SU-DHL-6 (cell line): ENCODE measurements at regions not wholly inside any gene's neighbourhood (a gene's known extent, or its start where the extent isn't known, plus 50 kb on each side); places are given as distances from the start of the nearest gene placed in this dataset.

ENCODE experiments used
- H2AFZ ChIP-seq: fragments of 200-600 bp; sonication (generic); 2 replicates; pipeline ENCODE4 v1.6.1; 2014; ENCODE audit warnings: low read depth, mild to moderate bottlenecking, moderate library complexity, mixed read lengths, antibody characterized with exemption, low read length; ENCODE audit not compliant: severe bottlenecking
- H3F3A ChIP-seq: fragments of 200-600 bp; shearing (Covaris generic); 2 replicates; pipeline ENCODE4 v1.6.0; 2016; ENCODE audit warnings: antibody characterized with exemption, mild to moderate bottlenecking; ENCODE audit not compliant: insufficient read depth
- H3K27ac ChIP-seq: fragments of 200-600 bp; sonication (generic); 2 replicates; pipeline ENCODE4 v1.5.1; 2016; ENCODE audit warnings: low read depth, mild to moderate bottlenecking, low read length, moderate library complexity, mixed read lengths
- H3K27me3 ChIP-seq: fragments of 200-600 bp; sonication (generic), shearing (Covaris generic); 2 replicates; pipeline ENCODE4 v1.6.0; 2014; ENCODE audit warnings: mild to moderate bottlenecking, low read length
- H3K36me3 ChIP-seq: fragments of 200-600 bp; sonication (generic); 2 replicates; pipeline ENCODE4 v1.6.1; 2014; ENCODE audit warnings: mild to moderate bottlenecking, low read length, mixed read lengths
- H3K4me2 ChIP-seq: fragments of 300-600, 200-600 bp; shearing (Covaris generic), sonication (generic); 2 replicates; pipeline ENCODE4 v1.6.0; 2014; ENCODE audit warnings: low read length, low read depth, mild to moderate bottlenecking; ENCODE audit not compliant: poor library complexity, severe bottlenecking
- H3K4me3 ChIP-seq: fragments of 200-600 bp; sonication (generic); 2 replicates; pipeline ENCODE4 v1.5.1; 2014; ENCODE audit warnings: antibody characterized with exemption, low read length, mild to moderate bottlenecking, mixed read lengths; ENCODE audit not compliant: insufficient read depth, poor library complexity, severe bottlenecking
- H3K79me2 ChIP-seq: fragments of 200-600 bp; sonication (generic); 2 replicates; pipeline ENCODE4 v1.6.1; 2014; ENCODE audit warnings: mild to moderate bottlenecking, low read length, moderate library complexity; ENCODE audit not compliant: insufficient read depth
- H3K9ac ChIP-seq: fragments of 200-600 bp; sonication (generic); 2 replicates; pipeline ENCODE4 v1.7.0; 2014; ENCODE audit warnings: mild to moderate bottlenecking, low read length
- H3K9me2 ChIP-seq: fragments of 200-600 bp; sonication (generic); replicated peaks from 2 replicates; pipeline ENCODE4 v1.6.1; 2014; ENCODE audit warnings: low read length; ENCODE audit not compliant: insufficient read depth
- H3K9me3 ChIP-seq: fragments of 200-600 bp; sonication (generic); 2 replicates; pipeline ENCODE4 v1.6.1; 2014; ENCODE audit warnings: low read length, mixed read lengths; ENCODE audit not compliant: insufficient read depth
- H4K20me1 ChIP-seq: fragments of 200-600 bp; sonication (generic); 2 replicates; pipeline ENCODE4 v1.6.1; 2014; ENCODE audit warnings: low read depth, mild to moderate bottlenecking, antibody characterized with exemption, low read length, moderate library complexity, mixed read lengths
- CTCF ChIP-seq: fragments of 200-600 bp; sonication (generic); IDR thresholded peaks from one replicate; pipeline ENCODE4 v1.5.1; 2017; ENCODE audit warnings: antibody characterized with exemption, mild to moderate bottlenecking, low read length, moderate library complexity; ENCODE audit not compliant: insufficient read depth, poor library complexity, severe bottlenecking
- EZH2phosphoT487 ChIP-seq: fragments of 200-600 bp; sonication (generic), shearing (Covaris generic); conservative IDR thresholded peaks from 2 replicates; pipeline ENCODE4 v1.6.1; 2018; ENCODE audit warnings: mild to moderate bottlenecking, antibody characterized with exemption, low read length, moderate library complexity, mixed read lengths

DNA sequence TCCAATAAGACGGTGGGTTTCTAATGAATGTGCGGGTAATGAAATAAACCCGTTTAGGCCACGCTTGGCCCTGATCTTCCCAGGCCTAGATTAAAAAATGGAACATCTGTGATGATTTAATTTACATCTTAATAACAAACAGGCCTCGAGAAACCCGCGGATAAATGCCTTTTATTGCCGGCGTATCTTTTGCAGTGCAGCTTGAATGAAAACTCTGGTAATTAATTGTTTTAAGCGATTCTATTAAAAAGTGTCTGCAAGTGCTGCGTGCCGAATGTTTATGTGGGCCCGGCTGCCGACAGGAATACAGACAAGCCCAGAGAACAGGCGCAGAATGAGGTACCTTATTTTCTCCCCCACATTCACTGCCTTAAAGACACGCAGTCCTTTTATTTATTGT lies 420.7 kb downstream of the MN1 start:
- no peaks in the 10 kb centered on the region for H3K27me3 ChIP-seq

DNA sequence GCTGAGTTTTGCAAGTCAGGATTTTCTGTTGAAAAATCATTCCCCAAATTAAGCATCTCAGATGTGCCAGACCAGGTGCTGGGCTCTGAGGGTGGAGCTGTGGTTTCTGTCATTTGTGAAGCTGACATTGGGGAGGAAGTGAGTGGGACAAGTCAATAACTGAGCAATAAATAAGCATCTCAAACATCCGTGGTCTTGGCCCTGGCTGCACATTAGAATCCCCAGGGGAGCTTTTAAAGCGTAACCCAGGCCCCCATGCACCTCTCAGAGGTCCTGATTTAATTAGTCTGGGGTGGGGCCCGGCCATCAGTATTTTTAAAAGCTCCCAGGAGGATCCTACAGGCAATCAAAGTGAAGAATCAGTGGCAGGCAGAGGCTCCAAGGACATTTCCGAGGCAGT lies 420.0 kb downstream of the MN1 start:
- Histone ChIP-seq H3K36me3 (no peaks in the 10 kb centered on the region), H4K20me1 (no peaks in the 10 kb centered on the region), H3K79me2 (no peaks in the 10 kb centered on the region), H3K9me2 (no peaks in the 10 kb centered on the region), H3K27ac (no peak overlapping the region), H3K27me3 (no peaks in the 10 kb centered on the region), H2AFZ (no peak overlapping the region), H3K9me3 (no peaks in the 10 kb centered on the region), H3K4me3 (no peak overlapping the region), H3F3A (no peaks in the 10 kb centered on the region), H3K9ac (no peak overlapping the region), H3K4me2 (no peak overlapping the region)
- TF ChIP-seq EZH2phosphoT487, result no peak
- no peak for TF ChIP-seq CTCF

More for the DNA sequence above, 420.7 kb downstream of the MN1 start:
- Histone ChIP-seq H4K20me1 (no peaks in the 10 kb centered on the region), H3K36me3 (no peaks in the 10 kb centered on the region), H3K4me2 (no peak overlapping the region), H3K9me3 (no peaks in the 10 kb centered on the region), H3K9me2 (no peaks in the 10 kb centered on the region), H3K79me2 (no peaks in the 10 kb centered on the region), H3K9ac (no peak overlapping the region), H2AFZ (no peak overlapping the region), H3K27ac (no peak overlapping the region), H3K4me3 (no peak overlapping the region), H3F3A (no peaks in the 10 kb centered on the region)
- TF ChIP-seq CTCF (no peak), EZH2phosphoT487 (no peak)

DNA sequence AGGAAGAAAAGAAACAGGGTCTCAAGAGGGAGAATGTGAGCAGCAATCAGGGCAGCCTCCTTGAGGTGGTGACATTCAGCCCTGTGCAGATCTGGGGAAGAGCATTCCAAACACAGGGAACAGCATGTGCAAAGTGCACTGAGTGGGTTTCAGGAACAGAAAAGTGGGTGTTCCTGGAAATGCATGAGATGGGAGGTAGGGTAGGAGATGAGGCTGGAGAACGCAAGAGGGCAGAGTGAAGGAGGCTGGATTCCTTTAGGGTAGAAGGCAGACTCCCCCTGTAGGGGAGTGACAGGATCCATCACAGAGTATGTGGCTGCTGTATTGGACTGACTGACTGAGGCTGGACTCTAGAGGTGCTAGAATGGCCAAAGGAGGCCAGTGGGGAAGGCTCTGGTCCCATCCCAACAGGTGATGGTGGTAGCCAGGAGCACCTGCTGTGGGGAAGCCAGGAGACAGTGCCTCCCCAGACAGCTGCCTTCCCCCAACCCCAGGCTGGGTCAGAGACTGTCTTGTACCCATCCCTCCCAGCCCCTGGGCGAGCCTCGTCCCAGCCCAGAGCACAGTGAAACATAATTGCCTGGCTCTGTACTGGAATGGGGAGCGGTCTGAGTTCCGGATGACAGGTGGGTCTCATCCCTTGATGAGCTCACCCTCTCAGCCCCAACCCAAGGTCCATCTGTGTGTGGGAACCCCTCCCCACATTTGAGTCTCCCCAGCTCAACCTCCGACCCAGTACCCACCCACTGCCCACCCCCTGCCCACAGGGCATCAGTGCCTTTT lies 419.4 kb downstream of the MN1 start:
- Histone ChIP-seq H2AFZ (no peak overlapping the region), H3K36me3 (no peaks in the 10 kb centered on the region), H3K9me2 (no peaks in the 10 kb centered on the region), H3F3A (no peaks in the 10 kb centered on the region), H3K9me3 (no peaks in the 10 kb centered on the region), H4K20me1 (no peaks in the 10 kb centered on the region), H3K27me3 (no peaks in the 10 kb centered on the region), H3K9ac (no peak overlapping the region), H3K27ac (no peak overlapping the region), H3K79me2 (no peaks in the 10 kb centered on the region), H3K4me3 (no peak overlapping the region), H3K4me2 (no peak overlapping the region)
- TF ChIP-seq CTCF (no peak), EZH2phosphoT487 (no peak)
